ENCODE measurements at regions not wholly inside any gene's neighbourhood (a gene's known extent, or its start where the extent isn't known, plus 50 kb on each side); places are given as distances from the start of the nearest gene placed in this dataset.

DNA sequence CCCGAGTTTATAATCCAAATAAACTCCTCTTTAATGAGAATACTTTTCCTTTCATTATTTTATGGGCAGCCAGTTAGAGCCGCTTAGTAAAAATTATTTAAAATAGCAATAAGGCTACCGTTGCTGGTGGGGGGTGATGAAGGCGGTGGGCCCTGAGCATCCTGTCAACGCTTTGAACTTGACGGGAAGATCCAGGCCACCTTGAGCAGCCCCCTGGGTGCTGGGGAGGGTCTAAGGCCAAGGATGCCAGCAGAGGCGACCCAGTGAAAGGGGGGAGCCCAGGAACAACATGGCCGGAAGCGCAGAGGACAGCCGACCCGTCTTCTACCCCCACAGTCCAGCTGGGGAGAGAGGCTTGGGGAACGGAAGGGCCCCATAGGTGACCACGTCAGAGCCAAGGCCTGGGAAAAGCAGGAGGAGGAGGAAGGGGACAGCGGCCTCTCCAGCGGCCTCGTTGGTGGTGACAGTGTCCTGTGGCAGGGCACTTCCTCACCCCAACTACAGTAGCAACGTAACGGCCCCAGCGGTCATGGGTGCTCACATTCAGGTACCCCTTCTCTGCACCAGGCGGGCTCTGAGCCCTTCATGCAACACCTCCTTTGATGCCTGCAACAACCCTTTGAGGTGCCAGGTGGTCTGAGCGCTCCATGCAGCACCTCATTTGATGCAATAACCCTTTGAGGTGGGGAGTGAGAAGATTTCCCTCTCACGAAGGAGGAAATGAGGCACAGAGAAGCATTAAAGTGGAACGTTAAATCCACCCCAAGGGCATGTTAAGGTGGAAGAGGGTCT is 695.3 kb downstream of the TBC1D22A start:
- Histone ChIP-seq H3K4me3 (replicated peaks; ENCODE audit: insufficient read depth, low read length) (no peak overlapping the region), H3K27me3 (ENCODE audit: insufficient read depth, poor library complexity, severe bottlenecking) (peaks cover 2% of the 10 kb centered on the region), H3K27ac (replicated peaks) (no peak overlapping the region)
- TF ChIP-seq, protein P1, sequence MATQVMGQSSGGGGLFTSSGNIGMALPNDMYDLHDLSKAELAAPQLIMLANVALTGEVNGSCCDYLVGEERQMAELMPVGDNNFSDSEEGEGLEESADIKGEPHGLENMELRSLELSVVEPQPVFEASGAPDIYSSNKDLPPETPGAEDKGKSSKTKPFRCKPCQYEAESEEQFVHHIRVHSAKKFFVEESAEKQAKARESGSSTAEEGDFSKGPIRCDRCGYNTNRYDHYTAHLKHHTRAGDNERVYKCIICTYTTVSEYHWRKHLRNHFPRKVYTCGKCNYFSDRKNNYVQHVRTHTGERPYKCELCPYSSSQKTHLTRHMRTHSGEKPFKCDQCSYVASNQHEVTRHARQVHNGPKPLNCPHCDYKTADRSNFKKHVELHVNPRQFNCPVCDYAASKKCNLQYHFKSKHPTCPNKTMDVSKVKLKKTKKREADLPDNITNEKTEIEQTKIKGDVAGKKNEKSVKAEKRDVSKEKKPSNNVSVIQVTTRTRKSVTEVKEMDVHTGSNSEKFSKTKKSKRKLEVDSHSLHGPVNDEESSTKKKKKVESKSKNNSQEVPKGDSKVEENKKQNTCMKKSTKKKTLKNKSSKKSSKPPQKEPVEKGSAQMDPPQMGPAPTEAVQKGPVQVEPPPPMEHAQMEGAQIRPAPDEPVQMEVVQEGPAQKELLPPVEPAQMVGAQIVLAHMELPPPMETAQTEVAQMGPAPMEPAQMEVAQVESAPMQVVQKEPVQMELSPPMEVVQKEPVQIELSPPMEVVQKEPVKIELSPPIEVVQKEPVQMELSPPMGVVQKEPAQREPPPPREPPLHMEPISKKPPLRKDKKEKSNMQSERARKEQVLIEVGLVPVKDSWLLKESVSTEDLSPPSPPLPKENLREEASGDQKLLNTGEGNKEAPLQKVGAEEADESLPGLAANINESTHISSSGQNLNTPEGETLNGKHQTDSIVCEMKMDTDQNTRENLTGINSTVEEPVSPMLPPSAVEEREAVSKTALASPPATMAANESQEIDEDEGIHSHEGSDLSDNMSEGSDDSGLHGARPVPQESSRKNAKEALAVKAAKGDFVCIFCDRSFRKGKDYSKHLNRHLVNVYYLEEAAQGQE (IDR thresholded peaks at IDR 0.05; ENCODE audit: insufficient replicate concordance, low read depth) = no peak
- TF ChIP-seq, protein P2, sequence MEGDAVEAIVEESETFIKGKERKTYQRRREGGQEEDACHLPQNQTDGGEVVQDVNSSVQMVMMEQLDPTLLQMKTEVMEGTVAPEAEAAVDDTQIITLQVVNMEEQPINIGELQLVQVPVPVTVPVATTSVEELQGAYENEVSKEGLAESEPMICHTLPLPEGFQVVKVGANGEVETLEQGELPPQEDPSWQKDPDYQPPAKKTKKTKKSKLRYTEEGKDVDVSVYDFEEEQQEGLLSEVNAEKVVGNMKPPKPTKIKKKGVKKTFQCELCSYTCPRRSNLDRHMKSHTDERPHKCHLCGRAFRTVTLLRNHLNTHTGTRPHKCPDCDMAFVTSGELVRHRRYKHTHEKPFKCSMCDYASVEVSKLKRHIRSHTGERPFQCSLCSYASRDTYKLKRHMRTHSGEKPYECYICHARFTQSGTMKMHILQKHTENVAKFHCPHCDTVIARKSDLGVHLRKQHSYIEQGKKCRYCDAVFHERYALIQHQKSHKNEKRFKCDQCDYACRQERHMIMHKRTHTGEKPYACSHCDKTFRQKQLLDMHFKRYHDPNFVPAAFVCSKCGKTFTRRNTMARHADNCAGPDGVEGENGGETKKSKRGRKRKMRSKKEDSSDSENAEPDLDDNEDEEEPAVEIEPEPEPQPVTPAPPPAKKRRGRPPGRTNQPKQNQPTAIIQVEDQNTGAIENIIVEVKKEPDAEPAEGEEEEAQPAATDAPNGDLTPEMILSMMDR (IDR thresholded peaks at IDR 0.05; ENCODE audit: insufficient read depth, low read length) = no peak
- TF ChIP-seq GABPA (IDR thresholded peaks at IDR 0.05; ENCODE audit: low read depth) (no peak), SPI1 (IDR thresholded peaks at IDR 0.05; ENCODE audit: borderline replicate concordance, low read depth) (no peak), POLR2AphosphoS5 (IDR thresholded peaks at IDR 0.05; ENCODE audit: low read depth) (no peak)
- DNase-seq (ENCODE audit: low read depth in 1 of 2, low spot score in 1 of 2) = no peak

- TF ChIP-seq POLR2AphosphoS5 (IDR thresholded peaks at IDR 0.05; ENCODE audit: low read depth) (no peak), SPI1 (IDR thresholded peaks at IDR 0.05; ENCODE audit: borderline replicate concordance, low read depth) (no peak), GABPA (IDR thresholded peaks at IDR 0.05; ENCODE audit: low read depth) (no peak)
- TF ChIP-seq, protein P1 (IDR thresholded peaks at IDR 0.05; ENCODE audit: insufficient replicate concordance, low read depth) = no peak
- TF ChIP-seq, protein P2 (IDR thresholded peaks at IDR 0.05; ENCODE audit: insufficient read depth, low read length) = no peak
- H3K27ac ChIP-seq (replicated peaks) = no peak overlapping the region
- H3K4me3 ChIP-seq (replicated peaks; ENCODE audit: insufficient read depth, low read length) = no peak overlapping the region
- no peak for DNase-seq (ENCODE audit: low read depth in 1 of 2, low spot score in 1 of 2)
- H3K27me3 ChIP-seq (ENCODE audit: insufficient read depth, poor library complexity, severe bottlenecking) = peaks cover 2% of the 10 kb centered on the region
Measured at GRCh38 chr22:47457021-47457420, 694.6 kb downstream of the TBC1D22A start.

GRCh38 chr22:47456031-47456430 is 693.6 kb downstream of the TBC1D22A start:
- Histone ChIP-seq H3K27me3 (ENCODE audit: insufficient read depth, poor library complexity, severe bottlenecking) (peaks cover 2% of the 10 kb centered on the region), H3K4me3 (replicated peaks; ENCODE audit: insufficient read depth, low read length) (no peak overlapping the region), H3K27ac (replicated peaks) (no peak overlapping the region)
- TF ChIP-seq, protein P1 (IDR thresholded peaks at IDR 0.05; ENCODE audit: insufficient replicate concordance, low read depth) = no peak
- TF ChIP-seq, protein P2 (IDR thresholded peaks at IDR 0.05; ENCODE audit: insufficient read depth, low read length) = no peak
- TF ChIP-seq SPI1 (IDR thresholded peaks at IDR 0.05; ENCODE audit: borderline replicate concordance, low read depth) (no peak), GABPA (IDR thresholded peaks at IDR 0.05; ENCODE audit: low read depth) (no peak), POLR2AphosphoS5 (IDR thresholded peaks at IDR 0.05; ENCODE audit: low read depth) (no peak)
- no peak for DNase-seq (ENCODE audit: low read depth in 1 of 2, low spot score in 1 of 2)

Data from HL-60 (cell line).